GM21619 (cell line): ENCODE measurements at regions not wholly inside any gene's neighbourhood (a gene's known extent, or its start where the extent isn't known, plus 50 kb on each side); places are given as distances from the start of the nearest gene placed in this dataset.

Experiments
- ATAC-seq: cut with Tn5 transposase; IDR thresholded peaks from one replicate; pipeline ENCODE4 v1.9.1; 2021; ENCODE audit not compliant: unreplicated experiment

- no peak for ATAC-seq
Measured at GRCh38 chr10:24113901-24114300, 95.0 kb upstream of the KIAA1217 start.

GRCh38 chr10:24114556-24114955, 94.4 kb upstream of the KIAA1217 start:
- ATAC-seq: no peak

- no peak for ATAC-seq
Measured at GRCh38 chr10:24115403-24115802, 93.5 kb upstream of the KIAA1217 start.

DNA sequence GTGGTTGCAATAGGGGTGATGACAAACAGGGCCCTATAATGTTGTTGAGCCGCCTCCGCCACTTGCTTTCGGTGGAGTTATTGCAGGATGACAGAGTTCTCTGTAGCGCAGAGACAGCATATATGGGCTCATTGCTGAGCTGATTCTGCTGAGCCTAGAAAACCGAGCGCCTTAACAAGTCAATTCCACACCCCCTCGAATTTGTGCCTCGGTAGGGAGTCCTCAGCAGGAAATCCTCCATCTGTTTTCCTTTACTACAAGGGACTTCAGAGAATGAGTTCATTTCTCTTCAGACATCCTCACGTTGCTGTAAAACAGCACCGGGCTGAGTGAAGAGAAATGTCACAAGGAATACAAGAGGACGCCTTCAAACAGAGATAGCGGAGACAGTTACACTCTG, 90.7 kb upstream of the KIAA1217 start:
- ATAC-seq: no peak

DNA sequence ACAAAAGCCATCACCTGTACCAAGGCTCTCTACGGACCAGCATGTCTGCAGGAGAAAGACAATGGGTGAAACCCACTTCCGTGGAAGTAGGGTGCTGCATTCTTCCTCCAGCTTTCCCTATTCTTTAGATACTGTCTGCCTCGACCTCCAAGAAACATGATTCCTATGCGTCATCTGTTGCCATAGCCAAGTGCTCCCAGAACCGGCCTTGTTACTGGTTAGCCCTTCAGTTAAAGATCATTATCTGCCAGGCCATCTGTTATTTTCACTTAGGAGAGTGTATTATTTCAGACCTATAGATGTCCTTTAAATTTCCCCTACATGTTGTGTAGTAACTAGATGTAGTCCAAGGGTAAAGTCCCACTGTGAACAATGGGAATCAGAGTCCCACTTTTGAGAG, 89.0 kb upstream of the KIAA1217 start:
- no peak for ATAC-seq

GRCh38 chr10:24120646-24121045, 88.3 kb upstream of the KIAA1217 start:
- ATAC-seq: no peak

- ATAC-seq: no peak
Measured at GRCh38 chr10:24127516-24127915, 81.4 kb upstream of the KIAA1217 start.

GRCh38 chr10:24128066-24128730, 80.7 kb upstream of the KIAA1217 start:
- ATAC-seq: no peak

DNA sequence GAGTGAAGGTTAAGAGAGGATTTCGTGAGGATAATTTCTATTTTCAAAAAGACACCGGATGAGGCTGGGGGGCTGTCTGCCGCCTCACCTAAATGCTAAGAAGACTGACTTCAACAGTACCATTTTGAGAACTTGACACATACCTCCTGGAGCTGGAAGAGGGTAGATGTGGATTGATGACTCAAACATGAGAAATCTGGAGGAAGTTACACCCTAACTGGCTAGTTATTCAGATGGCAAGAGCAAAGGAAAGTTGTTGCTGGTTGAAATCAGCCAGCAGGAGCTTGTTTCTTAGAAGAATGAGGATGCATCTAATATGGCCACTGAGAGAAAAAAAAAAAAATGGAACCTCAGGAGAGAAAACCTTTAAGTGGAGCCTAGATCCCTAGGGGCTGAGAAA, 76.2 kb upstream of the KIAA1217 start:
- no peak for ATAC-seq

DNA sequence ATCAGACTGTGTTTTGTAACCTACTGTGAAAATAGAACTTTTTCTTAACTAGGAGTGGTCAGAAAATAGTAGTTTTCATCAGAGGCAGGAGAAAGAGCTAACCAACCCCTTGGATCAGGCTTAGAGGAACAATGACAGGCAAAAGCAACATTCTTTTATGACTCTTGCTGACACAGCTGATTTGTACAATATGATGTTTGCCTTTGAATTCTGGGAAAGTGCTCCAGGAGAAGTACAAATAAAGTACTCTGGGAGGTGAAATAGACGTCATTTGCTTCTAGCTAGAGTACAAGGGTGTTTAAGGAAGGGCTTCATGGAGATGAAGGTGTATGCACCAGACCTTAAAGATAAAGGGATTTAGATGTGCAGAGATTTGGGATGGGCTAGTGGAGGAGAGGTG, 75.1 kb upstream of the KIAA1217 start:
- no peak for ATAC-seq

DNA sequence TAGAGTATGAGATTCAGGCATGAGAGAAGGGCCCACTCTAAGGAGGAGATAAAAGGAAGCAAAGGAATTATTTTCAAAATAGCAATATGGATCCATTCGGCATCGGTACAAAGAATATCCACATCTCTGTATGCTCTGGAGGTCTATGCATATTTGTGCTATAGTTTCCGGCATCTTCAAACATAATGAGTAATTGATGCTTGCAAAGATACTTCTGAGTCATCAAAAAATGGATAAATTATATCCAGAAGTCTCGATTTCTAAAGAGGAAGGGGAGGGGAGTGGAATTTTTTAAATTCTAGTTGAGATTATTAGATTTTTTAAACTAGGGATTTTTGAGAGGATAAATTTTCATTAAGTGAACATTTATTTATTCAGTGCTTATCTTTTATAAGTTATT, 72.9 kb upstream of the KIAA1217 start:
- no peak for ATAC-seq

DNA sequence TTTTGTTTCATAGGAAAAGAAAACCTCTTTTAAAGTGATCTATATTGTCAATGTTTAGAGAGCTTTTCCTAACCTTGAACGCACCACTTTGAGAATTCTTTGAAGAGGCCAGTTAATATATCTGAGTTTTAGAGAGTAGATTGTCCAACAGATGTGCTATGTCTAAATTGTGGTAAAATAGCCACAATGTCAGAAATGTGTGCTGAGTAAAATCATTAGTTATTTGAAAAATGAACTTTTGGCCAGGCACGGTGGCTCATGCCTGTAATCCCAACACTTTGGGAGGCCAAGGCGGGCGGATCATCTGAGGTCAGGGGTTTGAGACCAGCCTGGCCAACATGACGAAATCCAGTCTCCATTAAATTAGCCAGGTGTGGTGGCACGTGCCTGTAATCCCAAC, 61.6 kb upstream of the KIAA1217 start:
- ATAC-seq: no peak

DNA sequence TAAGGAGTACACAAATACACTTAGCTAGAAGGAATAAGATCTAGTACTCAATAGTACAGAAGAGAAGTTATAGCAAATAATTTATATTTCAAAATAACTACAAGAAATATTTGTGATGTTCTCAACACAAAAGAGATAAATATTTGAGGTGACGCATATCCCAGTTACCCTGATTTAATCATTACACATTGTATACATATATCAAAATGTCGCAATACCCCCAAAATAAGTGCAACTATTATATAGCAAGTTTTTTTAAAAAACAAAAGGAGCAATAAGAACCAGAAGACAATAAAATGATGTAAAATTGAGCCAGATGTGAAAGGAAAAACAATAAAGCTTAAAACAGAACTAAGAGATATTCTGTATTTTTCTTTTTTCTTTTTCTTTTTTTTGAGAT, 59.3 kb upstream of the KIAA1217 start:
- ATAC-seq: no peak

- ATAC-seq: no peak
Measured at GRCh38 chr10:24150853-24151252, 58.1 kb upstream of the KIAA1217 start.

DNA sequence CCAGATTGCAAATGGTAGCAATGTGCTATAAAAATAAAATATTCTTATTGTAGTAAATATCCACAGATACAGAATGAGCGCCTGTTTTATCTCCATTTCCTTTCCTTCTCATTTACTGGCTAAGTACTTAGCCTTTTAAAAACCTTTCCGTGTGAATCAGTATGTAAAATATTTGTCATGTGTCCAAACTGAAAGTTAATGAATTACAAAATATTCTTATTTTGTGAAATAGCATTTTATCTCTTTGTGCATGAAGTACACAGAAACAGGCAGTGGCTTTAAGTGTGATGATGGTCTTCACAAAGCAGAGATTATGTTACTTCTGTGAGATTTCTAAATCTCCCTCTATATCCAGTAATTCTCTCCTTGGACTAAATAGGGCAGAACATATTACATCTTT, 56.7 kb upstream of the KIAA1217 start:
- no peak for ATAC-seq

DNA sequence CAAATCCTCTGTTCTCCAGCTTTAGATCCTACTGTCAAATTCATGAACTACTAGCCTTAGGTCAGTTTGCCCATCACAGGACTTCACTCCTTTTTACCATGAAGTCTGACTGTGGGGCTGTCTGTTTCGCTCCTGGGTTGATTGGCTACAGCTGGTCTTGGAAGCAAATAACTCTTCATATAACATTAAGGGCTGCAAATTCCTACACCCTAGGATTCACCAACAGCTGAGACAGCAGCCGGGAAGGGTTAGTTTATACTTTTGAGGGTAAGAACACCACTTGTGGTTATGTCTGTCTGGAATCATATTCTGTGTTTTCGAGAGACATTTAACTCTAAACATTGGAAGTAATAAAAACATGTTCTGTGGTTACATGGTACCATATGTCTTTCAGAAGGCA, 55.9 kb upstream of the KIAA1217 start:
- no peak for ATAC-seq

- no peak for ATAC-seq
Measured at GRCh38 chr10:24153537-24153936, 55.4 kb upstream of the KIAA1217 start.

DNA sequence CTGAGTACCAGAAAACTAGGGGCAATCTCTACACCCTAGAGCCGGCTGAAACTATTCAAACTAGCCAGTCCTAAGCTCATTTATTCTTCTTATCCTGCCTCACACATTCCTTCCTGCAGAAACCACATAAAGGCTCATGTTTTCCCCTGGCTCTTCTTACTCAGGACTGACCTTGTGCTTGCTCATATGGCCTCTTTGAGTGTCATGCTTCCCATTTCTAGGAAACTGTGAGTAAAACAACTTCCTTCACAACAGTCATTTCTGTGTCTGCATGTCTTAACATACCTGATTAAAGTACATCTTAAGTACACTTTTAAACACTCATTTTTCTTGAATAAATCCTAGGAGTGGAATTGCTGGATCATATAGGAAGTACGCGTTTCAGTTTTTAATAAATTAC, 52.3 kb upstream of the KIAA1217 start:
- ATAC-seq: no peak

DNA sequence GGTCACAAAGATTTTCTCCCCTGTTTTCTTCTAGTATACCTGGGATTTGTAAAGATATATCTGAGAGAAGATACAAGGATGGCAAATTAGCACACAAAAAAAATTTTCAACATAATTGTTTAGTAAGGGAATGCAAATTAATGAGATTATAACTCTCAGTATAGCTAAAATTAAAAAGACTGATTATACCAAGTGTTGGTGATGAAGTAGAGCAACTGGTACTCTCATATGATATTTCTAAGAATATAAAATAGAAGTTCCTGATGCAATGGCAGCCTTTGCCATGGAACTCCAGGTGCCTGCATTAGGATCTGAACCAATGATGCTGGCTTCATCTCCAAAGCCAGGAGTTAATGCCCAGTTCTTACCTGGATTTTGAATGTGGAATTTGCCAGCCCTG, 51.4 kb upstream of the KIAA1217 start:
- no peak for ATAC-seq
